AG09309 (cell line): ENCODE measurements at regions not wholly inside any gene's neighbourhood (a gene's known extent, or its start where the extent isn't known, plus 50 kb on each side); places are given as distances from the start of the nearest gene placed in this dataset.

Source experiments
- DNase-seq: peaks from one replicate; pipeline ENCODE4 v3.0.0-alpha.2; 2010; ENCODE audit warnings: low read depth
- H3K4me3 ChIP-seq: 2 replicates; pipeline ENCODE4 v1.5.1; 2011; ENCODE audit warnings: mild to moderate bottlenecking, low read depth, low read length, moderate library complexity; ENCODE audit not compliant: control insufficient read depth
- CTCF ChIP-seq: IDR thresholded peaks from 2 replicates; pipeline ENCODE4 v1.5.1; 2011; ENCODE audit warnings: mild to moderate bottlenecking, low read depth, low read length, inconsistent platforms; ENCODE audit not compliant: insufficient read depth, control insufficient read depth; ENCODE audit errors: missing control alignments

DNA sequence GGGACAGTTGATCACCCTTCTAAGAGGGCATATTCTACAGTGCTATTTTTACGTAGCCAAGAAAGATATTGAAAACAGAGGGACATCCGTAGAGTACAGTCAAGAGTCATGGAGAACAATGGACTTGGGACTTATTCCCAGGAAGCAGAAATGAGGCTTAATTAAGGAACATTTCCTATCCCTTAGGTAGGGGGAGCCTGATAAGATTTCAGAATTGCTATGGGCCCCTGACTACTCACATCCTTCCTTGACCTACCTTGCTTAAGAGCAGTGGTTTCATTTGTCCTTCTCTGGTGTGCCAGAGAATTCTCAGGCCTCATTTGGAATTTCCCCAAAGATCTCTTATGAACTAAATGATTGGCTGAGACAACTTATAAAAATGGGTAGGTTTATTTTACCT, 189.5 kb upstream of the DTNBP1 start:
- TF ChIP-seq CTCF: no peak
- no peak overlapping the region for H3K4me3 ChIP-seq
- DNase-seq: no peak

DNA sequence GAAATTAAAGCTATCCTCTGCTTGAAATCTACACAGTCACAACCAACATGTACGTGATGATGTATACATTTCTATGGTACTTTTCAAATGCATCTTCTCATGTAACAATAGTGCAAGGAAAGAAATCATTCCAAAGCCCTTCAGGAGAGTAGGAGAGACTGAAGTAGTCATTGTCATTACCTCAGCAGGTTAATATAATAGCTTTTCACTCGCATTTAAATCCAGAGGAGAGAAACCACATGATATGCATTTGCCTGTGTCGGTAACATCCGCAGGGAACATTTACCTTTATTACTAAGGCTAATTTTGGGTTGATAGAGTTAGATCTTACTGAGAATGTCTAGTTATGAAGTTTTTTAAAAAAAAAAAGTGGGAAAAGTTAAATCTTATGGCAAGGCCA, 186.6 kb upstream of the DTNBP1 start:
- DNase-seq: no peak
- no peak overlapping the region for H3K4me3 ChIP-seq
- no peak for TF ChIP-seq CTCF

DNA sequence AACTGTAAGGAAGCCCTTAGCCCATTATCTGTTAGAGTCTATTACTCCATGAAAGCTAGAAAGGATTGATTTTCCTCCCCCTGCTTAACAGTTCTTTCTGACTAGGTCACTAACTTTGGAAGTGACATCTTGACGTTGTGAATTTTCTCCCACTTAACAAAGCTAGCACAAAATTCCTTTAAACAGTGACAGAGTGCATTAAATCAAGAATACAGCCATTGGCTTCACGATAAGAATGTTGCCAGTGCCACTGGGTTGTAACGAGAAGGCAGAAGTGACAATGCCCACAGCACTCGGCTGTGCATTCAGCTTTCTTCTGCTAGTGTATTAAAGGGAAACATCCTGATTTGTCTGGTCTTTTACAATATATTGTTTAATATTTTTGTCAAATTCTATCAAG, 182.7 kb upstream of the DTNBP1 start:
- DNase-seq: no peak
- no peak overlapping the region for H3K4me3 ChIP-seq
- TF ChIP-seq CTCF: no peak

DNA sequence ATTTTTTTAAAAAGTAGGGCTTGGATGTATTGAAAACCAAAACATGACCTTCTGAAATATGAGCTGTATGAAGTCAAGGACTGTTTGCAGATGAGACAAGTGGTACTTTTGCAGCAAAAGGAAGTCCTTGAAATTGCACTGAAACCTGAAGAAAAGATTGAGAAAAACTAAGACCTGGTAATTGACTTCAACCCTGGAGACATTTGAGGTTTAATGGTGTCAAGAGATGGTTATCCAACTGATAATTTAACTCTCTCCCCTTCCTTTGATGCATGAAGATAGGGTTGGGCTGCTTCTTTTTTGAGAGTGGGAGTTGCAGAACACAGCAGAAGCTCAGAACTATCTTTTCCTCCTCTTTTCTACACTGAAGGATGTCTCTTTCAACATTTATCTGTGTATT, 180.9 kb upstream of the DTNBP1 start:
- no peak for TF ChIP-seq CTCF
- no peak for DNase-seq
- no peak overlapping the region for H3K4me3 ChIP-seq

- no peak for TF ChIP-seq CTCF
- H3K4me3 ChIP-seq: no peak overlapping the region
Measured at GRCh38 chr6:15843226-15843625, 180.4 kb upstream of the DTNBP1 start.

GRCh38 chr6:15842727-15843117, 179.9 kb upstream of the DTNBP1 start:
- DNase-seq: no peak
- H3K4me3 ChIP-seq: no peak overlapping the region
- no peak for TF ChIP-seq CTCF

More at GRCh38 chr6:15843226-15843625, 180.4 kb upstream of the DTNBP1 start:
- no peak for DNase-seq
